ENCODE measurements at regions not wholly inside any gene's neighbourhood (a gene's known extent, or its start where the extent isn't known, plus 50 kb on each side); places are given as distances from the start of the nearest gene placed in this dataset.
"Not testable (repeated sequence)": the region's sequence is repeated elsewhere in the genome, so short reads cannot be mapped to it uniquely, and the experiment has no call there.

- ATAC-seq (no peak), DNase-seq (no peak)
- intact Hi-C loops (cut with DNase I) = no loop called here
Observed at GRCh38 chr16:24624102-24624501, 84.7 kb downstream of the RBBP6 start.

- ATAC-seq (no peak), DNase-seq (no peak)
- intact Hi-C loops (cut with DNase I) = no loop called here
Observed at GRCh38 chr16:24626256-24626655, 86.9 kb downstream of the RBBP6 start.

- DNase-seq = no peak
- intact Hi-C loops (cut with DNase I) = no loop called here
- ATAC-seq = no peak
Observed at GRCh38 chr16:24634919-24635318, 94.5 kb upstream of the TNRC6A start.

- DNase-seq = peak; percentile 81
- intact Hi-C loops (cut with DNase I) = no loop called here
- peak; percentile 75 to 91 for ATAC-seq
Observed at GRCh38 chr16:24635900-24636610, 93.4 kb upstream of the TNRC6A start.

- no peak for DNase-seq
- intact Hi-C loops (cut with DNase I) = no loop called here
- ATAC-seq = no peak
Observed at GRCh38 chr16:24639769-24640168, 89.7 kb upstream of the TNRC6A start.

GRCh38 chr16:24643489-24643888, 86.0 kb upstream of the TNRC6A start:
- ATAC-seq (no peak), DNase-seq (no peak)
- intact Hi-C loops (cut with DNase I) = no loop called here

- intact Hi-C loops (cut with DNase I) = no loop called here
- ATAC-seq (peak; percentile 41 to 98), DNase-seq (no peak)
Observed at GRCh38 chr16:24645739-24646645, 83.5 kb upstream of the TNRC6A start.

- intact Hi-C loops (cut with DNase I) = no loop called here
- DNase-seq = no peak
- ATAC-seq = peak in 1 of 2 donors; percentile 40
Observed at GRCh38 chr16:24646646-24646995, 82.8 kb upstream of the TNRC6A start.

GRCh38 chr16:24652209-24652712, 77.2 kb upstream of the TNRC6A start:
- no peak for DNase-seq
- ATAC-seq = no peak
- intact Hi-C loops (cut with DNase I) = no loop called here

GRCh38 chr16:24652803-24653202, 76.6 kb upstream of the TNRC6A start:
- no peak for DNase-seq
- no peak for ATAC-seq
- intact Hi-C loops (cut with DNase I) = no loop called here

- ATAC-seq = no peak
- intact Hi-C loops (cut with DNase I) = no loop called here
Observed at GRCh38 chr16:24653725-24654124, 75.7 kb upstream of the TNRC6A start.

GRCh38 chr16:24665942-24666341, 63.5 kb upstream of the TNRC6A start:
- DNase-seq; intact Hi-C loops (cut with DNase I); ATAC-seq: not testable (repeated sequence)

More at GRCh38 chr16:24653725-24654124, 75.7 kb upstream of the TNRC6A start:
- no peak for DNase-seq

- intact Hi-C loops (cut with DNase I) = no loop called here
- no peak for ATAC-seq
- DNase-seq = no peak
Observed at GRCh38 chr16:24667244-24667764, 62.1 kb upstream of the TNRC6A start.

- DNase-seq (peak; percentile 53), ATAC-seq (peak in 1 of 2 donors; percentile 37)
- intact Hi-C loops (cut with DNase I) = no loop called here
Observed at GRCh38 chr16:24668481-24669061, 60.9 kb upstream of the TNRC6A start.

GRCh38 chr16:24670623-24671454, 58.6 kb upstream of the TNRC6A start:
- ATAC-seq = peak; percentile 70 to 86
- peak; percentile 70 for DNase-seq
- intact Hi-C loops (cut with DNase I) = no loop called here

- DNase-seq (no peak), ATAC-seq (no peak)
- intact Hi-C loops (cut with DNase I) = no loop called here
Observed at GRCh38 chr16:24671455-24671954, 57.9 kb upstream of the TNRC6A start.

GRCh38 chr16:24673155-24673554, 56.3 kb upstream of the TNRC6A start:
- ATAC-seq (no peak), DNase-seq (no peak)
- intact Hi-C loops (cut with DNase I) = no loop called here

- DNase-seq (no peak), ATAC-seq (no peak)
- intact Hi-C loops (cut with DNase I) = no loop called here
Observed at GRCh38 chr16:24674877-24675276, 54.6 kb upstream of the TNRC6A start.

GRCh38 chr16:24677388-24677787, 52.1 kb upstream of the TNRC6A start:
- ATAC-seq (no peak), DNase-seq (no peak)
- intact Hi-C loops (cut with DNase I) = no loop called here
